HG02981 (cell line): ENCODE measurements at regions not wholly inside any gene's neighbourhood (a gene's known extent, or its start where the extent isn't known, plus 50 kb on each side); places are given as distances from the start of the nearest gene placed in this dataset.
"Not testable (repeated sequence)": the region's sequence is repeated elsewhere in the genome, so short reads cannot be mapped to it uniquely, and the experiment has no call there.

ENCODE experiments used
- ATAC-seq: cut with Tn5 transposase; IDR thresholded peaks from one replicate; pipeline ENCODE4 v1.9.1; 2021; ENCODE audit warnings: mild to moderate bottlenecking, moderate library complexity; ENCODE audit not compliant: unreplicated experiment

- ATAC-seq = no peak
Observed at GRCh38 chr1:221602830-221603229, 139.1 kb downstream of the DUSP10 start.

GRCh38 chr1:221604390-221604789 is 137.5 kb downstream of the DUSP10 start:
- ATAC-seq = not testable (repeated sequence)

- ATAC-seq = no peak
Observed at GRCh38 chr1:221604948-221605347, 136.9 kb downstream of the DUSP10 start.

GRCh38 chr1:221605569-221605968 is 136.3 kb downstream of the DUSP10 start:
- no peak for ATAC-seq

- no peak for ATAC-seq
Observed at GRCh38 chr1:221606256-221606655, 135.6 kb downstream of the DUSP10 start.

- ATAC-seq = no peak
Observed at GRCh38 chr1:221608835-221609320, 133.0 kb downstream of the DUSP10 start.

- ATAC-seq = no peak
Observed at GRCh38 chr1:221611656-221612046, 130.2 kb downstream of the DUSP10 start.

- no peak for ATAC-seq
Observed at GRCh38 chr1:221612047-221612777, 129.7 kb downstream of the DUSP10 start.

- ATAC-seq = no peak
Observed at GRCh38 chr1:221620437-221621384, 121.2 kb downstream of the DUSP10 start.

- ATAC-seq = no peak
Observed at GRCh38 chr1:221621683-221622082, 120.2 kb downstream of the DUSP10 start.

GRCh38 chr1:221622389-221622788 is 119.5 kb downstream of the DUSP10 start:
- no peak for ATAC-seq

GRCh38 chr1:221625026-221625425 is 116.9 kb downstream of the DUSP10 start:
- no peak for ATAC-seq

- no peak for ATAC-seq
Observed at GRCh38 chr1:221626041-221626440, 115.8 kb downstream of the DUSP10 start.

- ATAC-seq = no peak
Observed at GRCh38 chr1:221630236-221630635, 111.7 kb downstream of the DUSP10 start.

GRCh38 chr1:221631556-221631955 is 110.3 kb downstream of the DUSP10 start:
- no peak for ATAC-seq

GRCh38 chr1:221632072-221632471 is 109.8 kb downstream of the DUSP10 start:
- ATAC-seq = no peak

GRCh38 chr1:221633841-221634409 is 108.0 kb downstream of the DUSP10 start:
- no peak for ATAC-seq

GRCh38 chr1:221634606-221635005 is 107.3 kb downstream of the DUSP10 start:
- no peak for ATAC-seq

GRCh38 chr1:221635305-221635704 is 106.6 kb downstream of the DUSP10 start:
- no peak for ATAC-seq

- ATAC-seq = no peak
Observed at GRCh38 chr1:221636096-221636495, 105.8 kb downstream of the DUSP10 start.

GRCh38 chr1:221636967-221637366 is 104.9 kb downstream of the DUSP10 start:
- ATAC-seq = no peak
